NCI-H1436 treated with DMSO at 0.1 percent for 48 hours (cell line): ENCODE measurements at regions not wholly inside any gene's neighbourhood (a gene's known extent, or its start where the extent isn't known, plus 50 kb on each side); places are given as distances from the start of the nearest gene placed in this dataset.

Experiments
- DNase-seq: peaks from one replicate; lab custom pipeline; 2025; lab: John Stamatoyannopoulos, UW

GRCh38 chr3:25355998-25356397 is 72.1 kb upstream of the RARB start:
- no peak for DNase-seq

DNA sequence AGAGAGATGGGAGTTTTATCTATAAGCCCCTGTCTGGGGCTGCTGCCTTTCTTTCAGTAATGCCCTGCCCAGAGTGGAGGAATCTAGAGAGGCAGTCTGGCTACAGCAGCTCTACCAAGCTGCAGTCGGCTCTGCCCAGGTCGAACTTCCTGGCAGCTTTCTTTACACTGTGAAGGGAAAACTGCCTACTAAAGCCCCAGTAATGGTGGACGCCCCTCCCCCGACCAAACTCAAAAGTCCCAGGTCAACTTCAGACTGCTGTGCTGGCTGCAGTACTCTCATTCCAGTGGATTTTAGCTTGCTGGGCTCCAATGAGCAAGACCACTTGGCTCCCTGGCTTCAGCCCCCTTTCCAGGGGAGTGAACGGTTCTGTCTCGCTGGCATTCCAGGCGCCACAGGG is 65.9 kb upstream of the RARB start:
- no peak for DNase-seq

DNA sequence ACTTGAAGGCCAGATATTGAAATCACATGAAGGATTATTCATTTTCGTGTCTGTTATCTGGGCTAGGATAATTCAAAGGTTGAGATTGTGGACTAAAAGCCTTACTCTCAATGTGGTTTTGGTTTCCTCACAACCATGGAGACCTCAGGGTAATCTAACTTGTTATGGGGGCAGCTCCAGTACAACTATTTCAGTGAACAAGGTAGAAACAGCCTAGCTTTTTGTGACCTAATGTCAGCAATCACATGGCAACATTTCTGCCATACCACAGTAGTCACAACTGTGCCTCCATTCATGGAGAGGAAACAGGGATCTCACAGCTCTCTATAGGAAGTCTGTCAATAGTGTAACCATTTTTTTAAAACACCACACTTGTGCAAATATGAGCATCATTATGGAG is 62.4 kb upstream of the RARB start:
- DNase-seq, result no peak

DNA sequence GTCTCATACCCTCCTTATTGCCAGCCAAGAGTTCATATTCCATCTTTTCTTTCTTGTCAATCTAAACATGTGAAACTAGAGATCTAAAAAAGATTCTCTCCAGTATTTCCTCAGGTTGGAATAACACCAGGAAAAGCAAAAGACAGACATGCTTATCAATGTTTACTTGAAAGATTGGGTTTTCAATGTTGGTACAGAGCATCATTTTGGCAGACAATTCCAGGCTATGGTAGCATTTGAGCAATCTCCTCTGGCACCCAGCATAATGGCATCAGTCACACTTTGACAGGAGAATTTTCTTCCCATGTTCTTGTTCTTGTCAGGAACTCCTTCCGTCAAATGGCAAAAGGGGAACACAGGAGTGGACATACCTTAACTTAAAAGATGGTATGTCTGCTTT is 61.0 kb upstream of the RARB start:
- no peak for DNase-seq

DNA sequence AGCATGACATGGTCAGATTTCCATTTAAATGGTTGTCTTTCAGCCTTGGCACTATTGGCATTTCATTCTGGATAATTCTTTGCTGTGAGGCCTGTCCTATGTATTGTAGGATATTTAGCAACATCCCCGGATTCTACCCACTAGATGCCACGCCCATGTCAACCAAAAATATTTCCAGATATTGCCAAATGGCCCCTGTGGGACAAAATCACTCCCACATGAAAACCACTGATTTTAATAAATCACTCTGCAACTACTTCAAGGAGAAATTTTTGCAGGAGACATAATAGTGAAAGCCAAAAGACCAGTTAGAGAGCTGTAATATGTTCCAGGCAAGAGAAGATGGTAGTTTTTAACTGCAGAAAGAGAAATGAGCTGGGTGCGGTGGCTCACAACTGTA is 55.9 kb upstream of the RARB start:
- DNase-seq, result no peak

DNA sequence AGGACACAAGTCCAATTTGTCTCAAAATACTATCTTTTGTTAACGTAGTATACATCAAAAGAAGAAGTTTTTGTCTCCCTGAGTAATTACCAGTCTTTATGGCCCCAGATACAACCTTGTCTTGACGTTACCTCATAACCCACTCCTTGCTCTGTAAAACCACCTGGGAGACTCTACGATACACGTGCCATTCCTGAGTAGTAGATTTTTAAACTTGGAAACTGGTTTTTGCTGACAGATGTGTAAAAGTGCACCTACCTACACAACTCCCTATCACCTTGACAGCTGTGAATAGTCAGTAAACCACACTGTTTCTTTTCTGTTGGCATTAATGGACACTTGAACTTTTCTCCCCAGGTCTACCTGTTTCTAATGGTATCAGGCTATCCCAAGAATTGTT is 51.7 kb upstream of the RARB start:
- no peak for DNase-seq

- DNase-seq, result no peak
These were observed 51.0 kb upstream of the RARB start for GRCh38 chr3:25377042-25377441.
